Left forelimb (tissue), 1 donor: ENCODE measurements at regions not wholly inside any gene's neighbourhood (a gene's known extent, or its start where the extent isn't known, plus 50 kb on each side); places are given as distances from the start of the nearest gene placed in this dataset.
"Not testable (repeated sequence)": the region's sequence is repeated elsewhere in the genome, so short reads cannot be mapped to it uniquely, and the experiment has no call there.

ENCODE experiments used
- DNase-seq: peaks from one replicate; pipeline ENCODE4 v3.0.0-alpha.2; 2018; ENCODE audit warnings: low spot score

GRCh38 chr2:234189786-234190300 lies 139.3 kb downstream of the SPP2 start:
- no peak for DNase-seq

- no peak for DNase-seq
Observed at GRCh38 chr2:234189230-234189629, 138.7 kb downstream of the SPP2 start.

GRCh38 chr2:234187646-234188174 lies 137.2 kb downstream of the SPP2 start:
- no peak for DNase-seq

- no peak for DNase-seq
Observed at GRCh38 chr2:234181121-234181520, 130.6 kb downstream of the SPP2 start.

- DNase-seq = no peak
Observed at GRCh38 chr2:234179031-234179363, 128.5 kb downstream of the SPP2 start.

- no peak for DNase-seq
Observed at GRCh38 chr2:234178330-234179030, 128.0 kb downstream of the SPP2 start.

- DNase-seq = no peak
Observed at GRCh38 chr2:234175649-234176048, 125.1 kb downstream of the SPP2 start.

- DNase-seq = no peak
Observed at GRCh38 chr2:234174742-234175141, 124.2 kb downstream of the SPP2 start.

- no peak for DNase-seq
Observed at GRCh38 chr2:234172532-234172931, 122.0 kb downstream of the SPP2 start.

- no peak for DNase-seq
Observed at GRCh38 chr2:234172066-234172465, 121.6 kb downstream of the SPP2 start.

- DNase-seq = no peak
Observed at GRCh38 chr2:234171666-234172065, 121.2 kb downstream of the SPP2 start.

- DNase-seq = no peak
Observed at GRCh38 chr2:234169674-234170073, 119.2 kb downstream of the SPP2 start.

GRCh38 chr2:234168605-234169570 lies 118.4 kb downstream of the SPP2 start:
- DNase-seq = not testable (repeated sequence)

- DNase-seq = no peak
Observed at GRCh38 chr2:234166531-234166930, 116.0 kb downstream of the SPP2 start.

GRCh38 chr2:234165421-234165820 lies 114.9 kb downstream of the SPP2 start:
- no peak for DNase-seq

- DNase-seq = no peak
Observed at GRCh38 chr2:234164493-234165413, 114.3 kb downstream of the SPP2 start.

GRCh38 chr2:234163510-234164045 lies 113.1 kb downstream of the SPP2 start:
- no peak for DNase-seq

- no peak for DNase-seq
Observed at GRCh38 chr2:234162861-234163260, 112.4 kb downstream of the SPP2 start.

- no peak for DNase-seq
Observed at GRCh38 chr2:234161932-234162331, 111.4 kb downstream of the SPP2 start.

- no peak for DNase-seq
Observed at GRCh38 chr2:234158812-234159211, 108.3 kb downstream of the SPP2 start.

- DNase-seq = no peak
Observed at GRCh38 chr2:234157817-234158588, 107.5 kb downstream of the SPP2 start.
